LNCaP clone FGC (cell line): ENCODE measurements at regions not wholly inside any gene's neighbourhood (a gene's known extent, or its start where the extent isn't known, plus 50 kb on each side); places are given as distances from the start of the nearest gene placed in this dataset.
"Not testable (repeated sequence)": the region's sequence is repeated elsewhere in the genome, so short reads cannot be mapped to it uniquely, and the experiment has no call there.

Source experiments
- DNase-seq: peaks from one replicate; pipeline ENCODE4 v3.0.0-alpha.2; 2011; ENCODE audit warnings: low read depth
- H3K4me3 ChIP-seq: 2 replicates; pipeline ENCODE4 v1.5.1; 2011; ENCODE audit warnings: mild to moderate bottlenecking, low read depth, low read length, control low read depth
- TF ChIP-seq, protein P1 (sequence below): IDR thresholded peaks from 2 replicates; pipeline ENCODE4 v1.5.1; 2012; ENCODE audit warnings: mild to moderate bottlenecking; ENCODE audit not compliant: control insufficient read depth, insufficient read depth; ENCODE audit errors: extremely low read depth

DNA sequence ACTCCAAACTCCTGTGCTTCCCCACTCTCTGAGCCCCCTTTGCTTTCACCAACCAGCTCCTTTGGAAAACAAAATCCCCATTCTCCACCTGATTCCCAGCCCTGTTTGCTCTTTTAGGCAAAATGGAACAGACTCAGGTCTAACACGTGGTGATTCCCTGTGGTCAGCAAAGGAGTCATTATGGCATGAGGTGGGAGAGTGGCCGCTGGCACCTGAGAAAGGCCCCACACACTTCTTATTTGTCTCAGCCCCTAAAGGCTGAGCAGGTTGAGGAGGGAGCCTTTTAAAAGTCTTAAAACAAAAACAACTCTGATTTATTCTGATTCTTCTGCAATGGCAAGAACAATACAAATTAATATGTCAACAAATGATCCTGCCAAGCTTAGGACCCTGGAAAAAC is 401.2 kb downstream of the TNS1 start:
- DNase-seq, result no peak
- TF ChIP-seq, protein P1, sequence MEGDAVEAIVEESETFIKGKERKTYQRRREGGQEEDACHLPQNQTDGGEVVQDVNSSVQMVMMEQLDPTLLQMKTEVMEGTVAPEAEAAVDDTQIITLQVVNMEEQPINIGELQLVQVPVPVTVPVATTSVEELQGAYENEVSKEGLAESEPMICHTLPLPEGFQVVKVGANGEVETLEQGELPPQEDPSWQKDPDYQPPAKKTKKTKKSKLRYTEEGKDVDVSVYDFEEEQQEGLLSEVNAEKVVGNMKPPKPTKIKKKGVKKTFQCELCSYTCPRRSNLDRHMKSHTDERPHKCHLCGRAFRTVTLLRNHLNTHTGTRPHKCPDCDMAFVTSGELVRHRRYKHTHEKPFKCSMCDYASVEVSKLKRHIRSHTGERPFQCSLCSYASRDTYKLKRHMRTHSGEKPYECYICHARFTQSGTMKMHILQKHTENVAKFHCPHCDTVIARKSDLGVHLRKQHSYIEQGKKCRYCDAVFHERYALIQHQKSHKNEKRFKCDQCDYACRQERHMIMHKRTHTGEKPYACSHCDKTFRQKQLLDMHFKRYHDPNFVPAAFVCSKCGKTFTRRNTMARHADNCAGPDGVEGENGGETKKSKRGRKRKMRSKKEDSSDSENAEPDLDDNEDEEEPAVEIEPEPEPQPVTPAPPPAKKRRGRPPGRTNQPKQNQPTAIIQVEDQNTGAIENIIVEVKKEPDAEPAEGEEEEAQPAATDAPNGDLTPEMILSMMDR, result no peak
- H3K4me3 ChIP-seq, result no peak overlapping the region

DNA sequence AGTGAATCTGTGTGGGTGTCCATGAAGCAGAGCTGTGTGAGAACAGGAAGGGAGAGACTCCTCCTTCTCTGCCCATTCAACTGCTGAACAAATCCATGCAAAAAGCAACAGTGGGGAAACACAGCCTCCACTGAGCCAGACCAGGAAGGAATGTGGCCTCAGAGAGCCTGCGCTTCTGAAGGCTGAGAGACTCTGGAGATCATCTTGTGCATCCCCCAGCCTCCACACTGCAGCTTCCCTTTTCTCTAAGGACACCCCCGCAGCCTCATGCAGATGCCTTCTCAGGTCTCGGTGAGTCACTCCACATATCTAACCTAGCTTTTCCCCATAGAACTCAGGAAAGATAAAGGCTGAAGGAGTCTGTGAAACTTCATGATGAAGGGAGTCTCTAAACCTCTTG is 402.9 kb downstream of the TNS1 start:
- H3K4me3 ChIP-seq, result no peak overlapping the region
- TF ChIP-seq, protein P1, result no peak
- DNase-seq, result no peak

DNA sequence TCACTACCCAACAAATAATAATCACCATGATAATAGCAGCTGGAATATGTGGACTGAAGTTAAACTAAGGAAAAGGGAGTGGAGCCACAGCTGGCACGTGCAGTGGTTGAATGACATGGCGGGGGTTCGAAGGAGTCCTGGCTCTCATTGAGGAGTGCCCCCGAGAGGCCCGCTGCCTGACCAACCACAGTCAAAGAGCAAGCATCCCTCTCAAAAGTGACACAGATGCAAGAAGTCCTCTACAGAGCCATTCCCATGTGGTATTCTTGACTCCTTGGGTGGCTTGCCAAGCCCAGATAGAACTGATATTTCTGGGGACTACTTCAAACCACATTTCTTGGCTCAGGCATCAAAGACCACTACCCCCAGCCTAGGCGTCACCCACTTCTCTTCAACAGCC is 405.1 kb downstream of the TNS1 start:
- no peak overlapping the region for H3K4me3 ChIP-seq
- TF ChIP-seq, protein P1, result no peak
- DNase-seq, result no peak

DNA sequence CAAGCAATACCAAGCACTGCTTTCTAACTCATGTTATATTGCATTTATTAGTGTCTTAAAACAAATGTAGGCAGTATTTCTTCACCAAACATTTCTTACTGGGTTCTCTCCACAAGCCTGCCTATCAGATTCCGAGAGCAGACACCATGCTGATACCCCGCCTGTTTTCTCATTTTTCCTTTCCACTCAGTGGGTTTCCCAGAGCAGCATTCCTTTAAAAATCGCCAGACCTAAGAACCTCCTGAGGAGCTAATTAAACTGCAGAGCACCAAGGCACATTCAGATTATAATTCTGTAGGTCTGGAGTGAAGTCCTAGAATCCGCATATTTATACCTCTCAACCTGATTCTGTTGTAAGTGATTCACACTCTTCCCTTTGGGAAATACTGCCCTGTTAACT is 405.6 kb downstream of the TNS1 start:
- DNase-seq, result no peak
- TF ChIP-seq, protein P1, result no peak
- H3K4me3 ChIP-seq, result no peak overlapping the region

DNA sequence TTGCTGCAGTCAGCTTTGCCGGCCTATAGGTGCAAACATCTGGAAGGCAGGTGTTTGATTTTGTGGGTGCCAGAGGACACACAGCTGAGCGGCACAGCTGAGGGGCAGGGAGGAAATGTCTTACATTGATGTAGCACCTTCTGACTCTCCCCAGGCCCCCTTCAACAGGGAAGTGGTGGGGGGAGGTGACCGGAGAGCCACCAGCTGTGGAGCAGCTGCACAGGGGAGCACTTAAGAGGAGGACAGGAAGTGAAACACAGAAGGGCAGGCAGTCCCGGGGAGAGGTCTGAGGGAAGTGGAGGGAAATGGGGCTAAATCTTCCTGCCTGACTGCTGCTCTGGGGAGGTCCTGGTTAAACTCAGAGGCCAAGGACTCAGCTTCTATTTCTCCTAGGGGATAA is 409.1 kb downstream of the TNS1 start:
- DNase-seq, result no peak
- no peak overlapping the region for H3K4me3 ChIP-seq
- TF ChIP-seq, protein P1, result no peak

DNA sequence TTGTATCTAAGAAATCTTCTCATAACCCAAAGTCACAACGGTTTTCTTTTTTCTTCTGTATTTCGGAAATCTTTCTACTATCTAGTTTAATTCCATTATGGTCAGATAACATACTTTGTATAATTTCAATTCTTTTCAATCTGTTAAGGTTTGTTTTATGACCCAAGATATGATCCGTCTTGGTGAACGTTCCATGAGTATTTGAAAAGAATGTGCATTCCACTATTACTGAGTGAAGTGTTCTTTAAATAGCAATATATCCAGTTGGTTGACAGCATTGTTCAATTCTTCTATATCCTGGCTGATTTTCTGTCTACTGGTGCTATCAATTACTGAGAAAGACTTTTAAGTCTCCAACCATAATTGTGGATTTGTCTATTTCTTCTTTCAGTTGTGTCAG is 414.5 kb downstream of the TNS1 start:
- no peak for DNase-seq
- TF ChIP-seq, protein P1, result no peak
- H3K4me3 ChIP-seq, result no peak overlapping the region

DNA sequence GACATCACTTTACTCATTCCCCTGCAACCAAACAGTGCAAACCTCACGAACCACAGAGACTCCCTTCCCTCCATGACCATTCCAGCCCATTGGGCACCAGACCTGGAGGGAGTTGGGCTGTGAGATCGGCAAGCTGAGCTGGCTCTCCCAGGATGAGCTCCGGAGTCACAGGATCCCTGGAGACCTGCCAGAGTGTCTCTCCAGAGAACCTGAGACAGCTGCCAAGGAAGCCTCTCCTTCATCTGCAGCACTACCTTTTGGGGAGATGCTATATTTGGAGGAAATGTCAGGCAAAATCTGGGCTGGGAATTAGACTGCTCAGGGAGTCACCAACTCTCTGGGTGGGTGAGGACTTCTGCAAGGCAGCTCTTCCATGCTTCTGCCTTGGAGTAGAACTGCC is 417.4 kb downstream of the TNS1 start:
- no peak overlapping the region for H3K4me3 ChIP-seq
- no peak for DNase-seq
- TF ChIP-seq, protein P1, result no peak

DNA sequence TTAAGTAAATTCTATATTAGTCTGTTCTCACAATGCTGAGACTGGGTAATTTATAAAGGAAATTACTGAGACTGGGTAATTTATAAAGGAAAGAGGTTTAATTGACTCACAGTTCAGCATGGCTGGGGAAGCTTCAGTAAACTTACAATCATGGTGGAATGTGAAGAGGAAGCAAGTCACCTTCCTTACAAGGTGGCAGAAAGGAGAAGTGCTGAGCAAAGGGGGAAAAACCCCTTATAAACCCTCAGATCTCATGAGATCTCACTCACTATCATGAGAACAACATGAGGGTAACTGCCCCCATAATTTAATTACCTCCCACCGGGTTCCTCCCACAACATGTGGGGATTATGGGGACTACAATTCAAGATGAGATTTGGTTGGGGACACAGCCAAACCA is 422.4 kb downstream of the TNS1 start:
- DNase-seq, H3K4me3 ChIP-seq: not testable (repeated sequence)
